NCI-H226 (cell line): ENCODE measurements at regions not wholly inside any gene's neighbourhood (a gene's known extent, or its start where the extent isn't known, plus 50 kb on each side); places are given as distances from the start of the nearest gene placed in this dataset.
"Not testable (repeated sequence)": the region's sequence is repeated elsewhere in the genome, so short reads cannot be mapped to it uniquely, and the experiment has no call there.

Source experiments
- DNase-seq: peaks from one replicate; pipeline ENCODE4 v3.0.0-alpha.2; 2015

DNA sequence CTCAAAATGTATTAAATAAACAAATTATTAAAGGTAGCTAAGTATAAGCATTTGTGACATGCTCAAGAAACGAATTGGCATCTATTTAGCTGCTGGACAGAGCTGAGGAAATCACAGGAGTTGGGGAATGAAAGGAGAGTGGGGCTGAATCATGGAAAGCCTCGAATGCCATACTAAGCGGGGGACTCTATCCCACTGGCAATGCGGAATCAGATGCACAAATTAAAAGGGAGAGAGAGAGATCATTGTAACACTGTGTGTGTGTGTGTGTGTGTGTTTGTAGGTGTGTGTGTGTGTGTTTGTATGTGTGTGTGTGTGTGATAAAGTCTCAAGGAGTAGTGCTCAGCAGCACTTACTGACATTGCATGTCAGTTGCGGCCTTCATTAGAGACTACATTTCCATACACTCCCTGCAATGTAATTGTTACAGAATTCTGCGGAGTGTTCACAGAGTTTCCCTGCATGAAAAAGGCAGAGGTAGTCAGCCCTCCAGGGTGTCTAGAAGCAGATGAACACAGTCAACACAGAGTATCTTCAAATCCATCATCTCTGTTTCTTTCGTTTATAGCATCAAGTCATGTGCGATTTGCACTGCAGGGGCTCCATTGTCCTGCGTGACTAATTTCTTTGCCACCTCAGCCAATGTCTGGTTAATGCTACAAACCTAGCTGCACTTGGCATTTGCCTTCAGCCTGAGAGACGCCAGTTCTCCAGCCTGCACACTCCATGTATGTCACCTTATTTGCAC lies 111.7 kb upstream of the CYRIA start:
- DNase-seq, result no peak

- no peak for DNase-seq
Measured at GRCh38 chr2:16775899-16776231, 110.2 kb upstream of the CYRIA start.

DNA sequence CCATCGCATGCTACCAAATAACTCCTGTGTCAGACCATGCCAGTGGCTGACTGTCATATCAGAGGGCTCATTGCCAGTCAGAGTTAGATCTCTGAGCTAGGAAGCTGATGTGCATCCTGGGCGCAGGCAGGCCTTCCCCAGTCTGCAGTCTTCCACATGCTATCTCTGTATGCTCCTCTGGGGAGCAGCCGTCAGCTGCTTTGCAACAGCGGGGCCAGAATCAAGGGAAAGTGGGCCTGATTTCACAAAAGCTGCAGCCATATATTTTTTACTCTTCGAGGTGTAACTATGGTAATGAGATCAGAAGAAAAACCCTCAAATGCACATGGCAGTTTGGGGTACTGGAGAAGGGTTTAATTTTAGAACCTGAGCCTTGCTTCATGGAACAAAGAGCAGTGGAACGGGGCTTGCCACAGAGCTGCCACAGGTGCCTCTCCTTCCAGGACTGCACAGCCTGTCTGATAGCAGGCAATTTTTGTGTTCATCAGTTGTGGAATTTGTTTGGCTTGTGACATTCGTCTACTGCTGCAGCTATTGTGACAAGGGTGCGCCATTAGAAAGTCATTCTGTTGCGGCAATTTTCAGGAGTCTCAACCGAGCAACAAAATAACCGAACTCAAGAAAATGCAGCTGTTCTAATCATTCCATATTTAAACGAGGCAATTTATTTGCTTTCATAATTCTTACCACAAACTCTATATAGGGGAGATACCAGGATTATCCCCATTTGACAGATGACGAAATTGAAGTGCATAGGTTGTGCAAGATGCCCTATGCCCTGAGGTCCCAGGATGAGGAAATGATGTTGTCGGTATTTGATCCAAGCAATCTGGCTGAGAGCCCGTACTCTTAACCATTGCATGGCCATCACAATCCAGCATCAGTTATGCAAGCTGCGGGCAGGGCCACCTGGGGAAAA lies 109.6 kb upstream of the CYRIA start:
- peak; percentile 7 for DNase-seq

DNA sequence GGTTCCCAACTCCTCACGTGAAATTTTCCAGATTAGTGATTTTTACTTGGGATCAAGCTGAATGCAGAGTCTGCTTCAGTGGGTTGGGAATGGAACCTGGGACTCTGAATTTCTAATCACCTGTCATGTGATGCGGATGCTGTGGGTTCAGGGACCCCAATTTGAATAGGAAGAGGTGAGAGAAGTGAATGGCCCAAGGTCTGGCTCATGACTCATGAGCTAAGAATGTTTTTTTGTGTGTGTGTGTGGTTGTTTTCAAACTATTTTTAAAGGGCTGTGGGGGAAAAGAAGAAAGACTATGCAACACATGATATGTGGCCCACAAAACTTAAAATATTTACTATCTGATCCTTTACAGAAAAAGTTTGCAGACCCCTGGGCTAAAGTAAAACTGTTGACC lies 108.5 kb upstream of the CYRIA start:
- DNase-seq, result peak; percentile 12

DNA sequence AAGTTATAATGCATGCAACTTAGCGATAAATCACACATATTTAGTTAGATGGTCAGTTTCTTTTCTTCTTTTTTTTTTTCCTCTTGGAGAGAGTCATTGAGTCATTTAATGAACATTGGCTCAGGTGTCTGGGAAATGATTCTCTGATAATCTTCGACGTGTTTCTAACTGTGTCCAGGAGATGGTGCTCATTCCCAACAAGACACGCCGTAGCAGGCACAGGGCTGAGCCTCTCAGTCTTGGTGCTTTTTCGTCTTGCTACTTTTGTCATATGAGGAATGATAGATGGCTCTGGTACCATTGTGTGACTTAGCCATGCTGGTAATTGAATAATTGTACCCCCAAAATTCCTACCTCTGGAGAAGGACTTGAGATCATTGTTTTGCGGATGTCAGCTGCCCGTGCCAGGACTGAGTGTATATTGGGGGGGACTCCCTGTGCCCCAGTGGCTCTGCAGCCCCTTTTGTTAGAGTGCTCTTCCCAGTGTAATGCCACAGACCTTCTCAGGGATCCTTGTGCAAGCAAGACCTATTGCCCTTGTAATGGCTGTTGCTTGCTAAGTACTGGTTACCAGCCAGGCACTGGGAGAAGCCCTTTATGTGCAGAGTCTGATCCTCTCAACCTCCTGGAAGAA lies 107.6 kb upstream of the CYRIA start:
- DNase-seq, result peak; percentile 36

- DNase-seq, result peak; percentile 75
Measured at GRCh38 chr2:16767789-16768476, 102.3 kb upstream of the CYRIA start.

DNA sequence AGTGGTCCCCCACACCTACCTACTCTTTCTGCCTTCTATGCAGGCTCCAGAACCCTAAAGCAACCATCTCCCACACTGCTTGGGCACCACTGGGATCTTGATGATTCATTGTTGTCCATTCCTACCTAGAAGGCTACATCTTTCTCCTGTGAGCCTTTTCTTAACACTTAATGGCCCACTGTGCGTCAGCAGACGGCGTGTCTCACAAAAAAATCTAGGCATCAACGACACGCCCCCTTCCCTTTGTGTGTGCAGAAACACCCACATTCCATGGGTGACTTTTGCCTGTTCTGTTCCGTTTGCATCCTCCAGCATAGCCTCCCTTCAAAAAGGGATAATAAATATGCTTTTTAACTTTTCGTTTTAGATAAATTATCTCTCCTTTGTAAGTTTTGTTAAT lies 99.7 kb upstream of the CYRIA start:
- DNase-seq, result no peak

- DNase-seq, result no peak
Measured at GRCh38 chr2:16764487-16764886, 98.9 kb upstream of the CYRIA start.

GRCh38 chr2:16763493-16763899 lies 97.9 kb upstream of the CYRIA start:
- DNase-seq, result peak; percentile 26

GRCh38 chr2:16763056-16763455 lies 97.4 kb upstream of the CYRIA start:
- DNase-seq, result no peak

- no peak for DNase-seq
Measured at GRCh38 chr2:16760426-16760825, 94.8 kb upstream of the CYRIA start.

DNA sequence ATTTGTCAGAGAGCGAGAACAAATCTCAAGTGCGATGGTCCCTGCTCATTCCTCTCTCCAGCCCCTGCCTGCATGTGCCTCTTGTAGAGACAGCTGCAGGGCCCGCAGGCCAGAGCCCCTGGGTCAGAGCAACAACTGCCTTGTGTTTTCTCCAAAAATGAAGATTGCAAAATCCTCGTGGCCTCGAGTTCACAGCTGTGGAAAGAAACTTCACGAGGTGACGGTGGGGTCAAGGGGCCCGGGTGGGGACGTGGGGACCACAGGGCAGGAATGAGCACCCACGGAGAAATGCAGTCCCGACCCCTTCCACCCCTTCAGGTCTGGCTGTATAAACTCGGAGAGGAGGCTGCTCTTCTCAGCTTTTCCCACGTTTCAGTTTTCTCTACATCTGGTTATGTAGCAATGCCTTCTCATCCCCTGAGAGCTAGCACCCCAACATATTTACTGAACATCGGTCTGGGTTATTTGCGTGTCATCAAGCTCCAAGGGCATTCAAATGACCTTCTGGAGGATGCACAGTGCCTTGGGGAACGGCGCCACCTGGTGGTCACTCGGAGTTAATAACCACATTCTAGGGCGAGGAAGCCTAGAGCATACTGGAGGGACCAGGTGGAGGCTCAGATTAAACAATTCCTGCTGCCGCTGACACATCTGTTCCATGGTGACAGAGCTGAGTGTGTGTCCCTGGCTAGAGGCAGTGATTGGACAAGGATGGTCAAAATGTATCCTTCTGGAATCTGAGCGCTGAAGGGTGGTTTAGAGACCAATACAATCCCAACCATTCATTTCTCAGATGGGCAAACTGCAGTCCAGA lies 91.4 kb upstream of the CYRIA start:
- DNase-seq, result peak; percentile 9

- DNase-seq, result no peak
Measured at GRCh38 chr2:16755442-16755841, 89.8 kb upstream of the CYRIA start.

DNA sequence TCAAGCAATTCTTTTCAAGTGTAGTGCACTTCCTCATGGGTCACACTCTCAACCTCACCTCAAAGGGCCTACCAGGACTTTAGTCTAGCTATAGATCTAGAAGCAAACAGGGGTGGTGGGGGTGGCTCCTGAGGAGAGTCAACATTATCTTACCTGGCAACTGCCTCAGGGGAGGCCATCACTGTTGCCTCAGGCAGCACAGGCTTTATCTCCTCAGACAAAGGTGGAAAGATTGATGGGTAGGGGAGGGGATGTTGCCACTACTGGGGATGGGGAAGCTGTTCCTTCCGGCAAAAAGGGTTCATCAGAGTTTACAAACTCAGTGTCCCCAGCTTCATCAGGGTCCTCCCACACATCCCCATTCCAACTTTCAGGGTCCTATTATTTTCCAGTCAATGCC lies 87.4 kb upstream of the CYRIA start:
- not testable (repeated sequence) for DNase-seq

GRCh38 chr2:16750925-16751214 lies 85.2 kb upstream of the CYRIA start:
- DNase-seq, result not testable (repeated sequence)

GRCh38 chr2:16750175-16750924 lies 84.7 kb upstream of the CYRIA start:
- no peak for DNase-seq

- DNase-seq, result not testable (repeated sequence)
Measured at GRCh38 chr2:16748511-16749266, 83.1 kb upstream of the CYRIA start.

- no peak for DNase-seq
Measured at GRCh38 chr2:16747689-16748088, 82.1 kb upstream of the CYRIA start.

GRCh38 chr2:16747257-16747656 lies 81.6 kb upstream of the CYRIA start:
- no peak for DNase-seq

- DNase-seq, result no peak
Measured at GRCh38 chr2:16746833-16747232, 81.2 kb upstream of the CYRIA start.

DNA sequence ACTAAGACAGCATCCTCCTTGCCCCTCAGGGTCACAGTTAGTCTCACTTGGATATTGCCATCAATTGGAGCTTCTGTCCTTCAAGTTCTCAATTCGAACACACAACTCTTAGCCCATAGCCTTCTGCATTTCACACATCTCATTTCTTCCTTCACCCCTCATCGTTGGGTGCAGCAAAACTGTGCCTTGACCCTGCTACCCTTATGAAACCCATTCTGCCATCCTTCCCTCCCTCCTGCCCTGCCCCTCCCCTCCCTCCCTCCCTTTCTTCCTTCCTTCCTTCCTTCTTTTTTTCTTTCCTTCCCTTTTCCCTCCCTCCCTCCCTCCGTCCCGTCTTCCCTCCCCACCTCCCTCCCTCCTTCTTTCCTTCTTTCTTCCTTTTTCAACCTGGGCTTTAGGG lies 80.7 kb upstream of the CYRIA start:
- no peak for DNase-seq
